ENCODE measurements at regions not wholly inside any gene's neighbourhood (a gene's known extent, or its start where the extent isn't known, plus 50 kb on each side); places are given as distances from the start of the nearest gene placed in this dataset.
A peak's percentile ranks its signal among the peaks of the same experiment; 100 is the strongest.

DNA sequence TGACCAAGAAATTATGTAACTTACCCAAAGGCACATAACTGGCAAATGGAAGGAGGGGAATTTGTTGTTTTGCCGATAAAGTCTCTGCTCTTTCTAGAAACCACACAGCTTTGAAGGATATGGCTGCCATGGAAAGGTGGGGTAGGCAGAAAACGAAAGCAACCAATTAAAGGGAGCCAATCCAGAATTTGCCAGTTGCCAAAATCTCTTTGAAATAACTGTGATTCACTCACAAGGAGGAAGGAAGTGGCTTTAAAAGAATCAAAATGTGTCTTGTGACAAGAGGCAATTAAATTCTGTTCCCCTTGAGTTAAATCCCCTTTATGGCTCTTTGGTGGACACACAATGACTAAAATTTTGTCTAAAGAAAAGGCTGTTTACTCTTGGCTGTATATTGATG is 61.2 kb upstream of the CCDC190 start:
- 87 to 100% methylated on average over 2 of the region's 2 CpGs for WGBS, 2 experiments (ENCODE audit: insufficient coverage in 1 of 2, insufficient read length in 1 of 2)
- Mint-ChIP-seq H3K36me3 (ENCODE audit: low read depth) (no peaks in the 10 kb centered on the region), H3K27ac (peak overlapping the region; percentile 19), H3K9me3 (no peaks in the 10 kb centered on the region), H3K4me1 (peaks cover 11% of the 10 kb centered on the region), H3K4me3 (no peak overlapping the region), H3K27me3 (ENCODE audit: insufficient read depth) (no peaks in the 10 kb centered on the region)
- Histone ChIP-seq H3K36me3 (ENCODE audit: control insufficient read depth, insufficient read depth, low read length) (no peaks in the 10 kb centered on the region), H3K27me3 (ENCODE audit: control insufficient read depth, insufficient read depth, low read length, poor library complexity, severe bottlenecking) (no peaks in the 10 kb centered on the region), H3K4me3 (ENCODE audit: low read length) (no peak overlapping the region), H3K4me1 (ENCODE audit: control insufficient read depth, insufficient read depth, low read length) (peaks cover 12% of the 10 kb centered on the region), H3K27ac (ENCODE audit: low read depth, low read length) (no peak overlapping the region), H3K9ac (ENCODE audit: extremely low read depth, low read length, poor library complexity, severe bottlenecking) (no peak overlapping the region), H3K9me3 (ENCODE audit: control insufficient read depth, low read length) (no peaks in the 10 kb centered on the region)
- no peak for DNase-seq
- TF ChIP-seq, protein P1, sequence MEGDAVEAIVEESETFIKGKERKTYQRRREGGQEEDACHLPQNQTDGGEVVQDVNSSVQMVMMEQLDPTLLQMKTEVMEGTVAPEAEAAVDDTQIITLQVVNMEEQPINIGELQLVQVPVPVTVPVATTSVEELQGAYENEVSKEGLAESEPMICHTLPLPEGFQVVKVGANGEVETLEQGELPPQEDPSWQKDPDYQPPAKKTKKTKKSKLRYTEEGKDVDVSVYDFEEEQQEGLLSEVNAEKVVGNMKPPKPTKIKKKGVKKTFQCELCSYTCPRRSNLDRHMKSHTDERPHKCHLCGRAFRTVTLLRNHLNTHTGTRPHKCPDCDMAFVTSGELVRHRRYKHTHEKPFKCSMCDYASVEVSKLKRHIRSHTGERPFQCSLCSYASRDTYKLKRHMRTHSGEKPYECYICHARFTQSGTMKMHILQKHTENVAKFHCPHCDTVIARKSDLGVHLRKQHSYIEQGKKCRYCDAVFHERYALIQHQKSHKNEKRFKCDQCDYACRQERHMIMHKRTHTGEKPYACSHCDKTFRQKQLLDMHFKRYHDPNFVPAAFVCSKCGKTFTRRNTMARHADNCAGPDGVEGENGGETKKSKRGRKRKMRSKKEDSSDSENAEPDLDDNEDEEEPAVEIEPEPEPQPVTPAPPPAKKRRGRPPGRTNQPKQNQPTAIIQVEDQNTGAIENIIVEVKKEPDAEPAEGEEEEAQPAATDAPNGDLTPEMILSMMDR (conservative IDR thresholded peaks at IDR 0.05): no peak

DNA sequence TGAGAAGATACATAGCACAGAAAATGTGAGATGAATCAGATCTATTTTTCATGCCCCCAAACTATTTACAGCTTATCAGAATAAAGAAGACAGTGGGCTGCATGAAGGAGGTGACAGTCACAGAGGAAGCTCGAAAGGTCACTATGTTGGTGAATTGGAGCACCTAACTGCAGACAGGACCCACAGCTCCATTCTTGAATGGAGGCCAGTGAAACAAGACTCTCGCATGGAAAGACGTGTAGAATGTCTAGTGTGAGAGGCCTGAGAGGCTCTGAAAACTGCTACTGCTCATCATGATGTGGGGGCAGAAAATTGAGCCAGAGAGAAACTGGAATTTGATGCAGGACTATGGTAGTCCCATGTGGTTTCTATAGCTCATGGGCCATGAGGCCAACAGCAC is 60.3 kb upstream of the CCDC190 start:
- no peaks in the 10 kb centered on the region for H3K36me3 Mint-ChIP-seq (ENCODE audit: low read depth)
- no peak overlapping the region for H3K9ac ChIP-seq (ENCODE audit: extremely low read depth, low read length, poor library complexity, severe bottlenecking)
- H3K9me3 ChIP-seq (ENCODE audit: control insufficient read depth, low read length): no peaks in the 10 kb centered on the region
- H3K27ac Mint-ChIP-seq: no peak overlapping the region
- TF ChIP-seq, protein P1 (conservative IDR thresholded peaks at IDR 0.05): no peak
- H3K27me3 ChIP-seq (ENCODE audit: control insufficient read depth, insufficient read depth, low read length, poor library complexity, severe bottlenecking): no peaks in the 10 kb centered on the region
- peaks cover 11% of the 10 kb centered on the region for H3K4me1 Mint-ChIP-seq
- no peak overlapping the region for H3K4me3 Mint-ChIP-seq
- no peaks in the 10 kb centered on the region for H3K27me3 Mint-ChIP-seq (ENCODE audit: insufficient read depth)
- H3K36me3 ChIP-seq (ENCODE audit: control insufficient read depth, insufficient read depth, low read length): no peaks in the 10 kb centered on the region
- H3K4me1 ChIP-seq (ENCODE audit: control insufficient read depth, insufficient read depth, low read length): peaks cover 12% of the 10 kb centered on the region
- no peaks in the 10 kb centered on the region for H3K9me3 Mint-ChIP-seq
- no peak overlapping the region for H3K27ac ChIP-seq (ENCODE audit: low read depth, low read length)
- no peak overlapping the region for H3K4me3 ChIP-seq (ENCODE audit: low read length)
- DNase-seq: no peak
- 89 to 91% methylated on average over 3 of the region's 3 CpGs for WGBS, 2 experiments (ENCODE audit: insufficient coverage in 1 of 2, insufficient read length in 1 of 2)

DNA sequence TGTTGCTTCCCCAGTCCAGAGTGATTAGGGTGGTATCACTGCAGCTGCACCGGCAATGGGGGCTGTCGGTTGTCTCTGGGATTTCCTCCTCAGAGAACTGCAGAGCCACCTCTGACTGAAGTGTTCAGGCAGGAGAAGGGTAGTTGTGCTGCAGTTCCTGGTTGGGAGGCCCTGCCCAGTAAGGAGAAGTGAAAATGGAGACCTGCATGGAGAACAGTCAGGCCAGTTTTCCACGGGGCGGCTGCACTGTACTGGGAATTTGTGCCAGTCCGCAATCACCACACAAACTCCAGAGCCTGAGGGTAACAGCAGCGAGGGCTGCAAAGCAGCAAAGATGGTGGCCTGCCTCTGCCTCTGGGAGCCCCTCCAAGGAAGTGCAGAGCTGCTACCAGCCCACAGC is 58.1 kb upstream of the CCDC190 start:
- Mint-ChIP-seq H3K27me3 (ENCODE audit: insufficient read depth) (peaks cover 4% of the 10 kb centered on the region), H3K4me1 (peaks cover 11% of the 10 kb centered on the region), H3K36me3 (ENCODE audit: low read depth) (no peaks in the 10 kb centered on the region), H3K9me3 (peaks cover 9% of the 10 kb centered on the region), H3K4me3 (no peak overlapping the region), H3K27ac (no peak overlapping the region)
- 96 to 100% methylated on average over 3 to 6 of the region's 6 CpGs for WGBS, 2 experiments (ENCODE audit: insufficient coverage in 1 of 2, insufficient read length in 1 of 2)
- no peaks in the 10 kb centered on the region for H3K27me3 ChIP-seq (ENCODE audit: control insufficient read depth, insufficient read depth, low read length, poor library complexity, severe bottlenecking)
- H3K27ac ChIP-seq (ENCODE audit: low read depth, low read length): no peak overlapping the region
- peaks cover 8% of the 10 kb centered on the region for H3K9me3 ChIP-seq (ENCODE audit: control insufficient read depth, low read length)
- no peaks in the 10 kb centered on the region for H3K36me3 ChIP-seq (ENCODE audit: control insufficient read depth, insufficient read depth, low read length)
- no peak overlapping the region for H3K9ac ChIP-seq (ENCODE audit: extremely low read depth, low read length, poor library complexity, severe bottlenecking)
- no peak for DNase-seq
- H3K4me3 ChIP-seq (ENCODE audit: low read length): no peak overlapping the region
- H3K4me1 ChIP-seq (ENCODE audit: control insufficient read depth, insufficient read depth, low read length): peaks cover 12% of the 10 kb centered on the region
- TF ChIP-seq, protein P1 (conservative IDR thresholded peaks at IDR 0.05): no peak

All from endodermal cell (in vitro differentiated cells).